ENCODE measurements at regions not wholly inside any gene's neighbourhood (a gene's known extent, or its start where the extent isn't known, plus 50 kb on each side); places are given as distances from the start of the nearest gene placed in this dataset.

GRCh38 chr10:131424053-131424452, 112.5 kb upstream of the TCERG1L start:
- no peak for TF ChIP-seq POLR2A (IDR thresholded peaks at IDR 0.05)
- no peak for TF ChIP-seq CTCF (IDR thresholded peaks at IDR 0.05)

All from thyroid gland (tissue), 4 donors.